Astrocyte (in vitro differentiated cells and primary cell): ENCODE measurements at regions not wholly inside any gene's neighbourhood (a gene's known extent, or its start where the extent isn't known, plus 50 kb on each side); places are given as distances from the start of the nearest gene placed in this dataset.

Experiments used
- DNase-seq: peaks from one replicate; pipeline ENCODE4 v3.0.0-alpha.2; 2010; ENCODE audit warnings: low read depth
- FAIRE-seq: peaks from 2 replicates; lab custom pipeline; 2011; peaks lifted over from hg19 to GRCh38; lab: Jason Lieb, UNC
- H2AFZ ChIP-seq: 2 replicates; pipeline ENCODE4 v1.6.0; 2012; ENCODE audit warnings: low read depth, low read length, inconsistent platforms
- H3K27ac ChIP-seq: 2 replicates; pipeline ENCODE4 v1.5.1; 2011; ENCODE audit warnings: low read depth, low read length, inconsistent platforms
- H3K27me3 ChIP-seq: 2 replicates; pipeline ENCODE4 v1.6.0; 2011; ENCODE audit warnings: low read length, inconsistent platforms; ENCODE audit not compliant: insufficient read depth
- H3K36me3 ChIP-seq: 2 replicates; pipeline ENCODE4 v1.5.1; 2011; ENCODE audit warnings: low read length, inconsistent platforms; ENCODE audit not compliant: insufficient read depth
- H3K4me1 ChIP-seq: 2 replicates; pipeline ENCODE4 v1.5.1; 2011; ENCODE audit warnings: low read length, inconsistent platforms; ENCODE audit not compliant: insufficient read depth
- H3K4me2 ChIP-seq: 2 replicates; pipeline ENCODE4 v1.6.0; 2012; ENCODE audit warnings: low read length, inconsistent platforms
- H3K4me3 ChIP-seq: 2 replicates; pipeline ENCODE4 v1.5.1; 2011; ENCODE audit warnings: low read depth, mild to moderate bottlenecking, low read length, inconsistent platforms; ENCODE audit not compliant: insufficient read depth
- H3K79me2 ChIP-seq: 2 replicates; pipeline ENCODE4 v1.6.0; 2012; ENCODE audit warnings: mild to moderate bottlenecking, low read length, inconsistent platforms; ENCODE audit not compliant: insufficient read depth
- H3K9ac ChIP-seq: 2 replicates; pipeline ENCODE4 v1.6.0; 2012; ENCODE audit warnings: mild to moderate bottlenecking, low read length, inconsistent platforms
- H3K9me3 ChIP-seq: 2 replicates; pipeline ENCODE4 v1.5.1; 2012; ENCODE audit warnings: low read depth, mild to moderate bottlenecking, low read length, inconsistent platforms; ENCODE audit not compliant: insufficient read depth
- H4K20me1 ChIP-seq: 2 replicates; pipeline ENCODE4 v1.6.0; 2012; ENCODE audit warnings: low read length, inconsistent platforms; ENCODE audit not compliant: insufficient read depth
- H3K27ac Mint-ChIP-seq: one replicate; pipeline ENCODE4 v1.8.0; 2021; ENCODE audit warnings: mild to moderate bottlenecking, mixed read lengths; ENCODE audit not compliant: unreplicated experiment
- H3K27me3 Mint-ChIP-seq: one replicate; pipeline ENCODE4 v1.8.0; 2021; ENCODE audit warnings: low read depth, mixed read lengths; ENCODE audit not compliant: unreplicated experiment
- H3K36me3 Mint-ChIP-seq: one replicate; pipeline ENCODE4 v1.8.0; 2021; ENCODE audit warnings: low read depth, mixed read lengths; ENCODE audit not compliant: unreplicated experiment
- H3K4me1 Mint-ChIP-seq: one replicate; pipeline ENCODE4 v1.8.0; 2021; ENCODE audit warnings: low read depth, mixed read lengths; ENCODE audit not compliant: unreplicated experiment
- H3K4me3 Mint-ChIP-seq: one replicate; pipeline ENCODE4 v1.8.0; 2021; ENCODE audit warnings: mild to moderate bottlenecking, moderate library complexity, mixed read lengths; ENCODE audit not compliant: unreplicated experiment
- H3K9me3 Mint-ChIP-seq: one replicate; pipeline ENCODE4 v1.8.0; 2021; ENCODE audit warnings: mild to moderate bottlenecking, mixed read lengths; ENCODE audit not compliant: unreplicated experiment
- CTCF ChIP-seq: IDR thresholded peaks from 2 replicates; pipeline ENCODE4 v1.5.1; 2011; ENCODE audit warnings: low read depth, mild to moderate bottlenecking, inconsistent platforms, low read length, moderate library complexity; ENCODE audit not compliant: insufficient read depth
- EZH2 ChIP-seq: IDR thresholded peaks from 2 replicates; pipeline ENCODE4 v1.6.1; 2012; ENCODE audit warnings: mild to moderate bottlenecking, low read length, inconsistent platforms; ENCODE audit not compliant: insufficient read depth

- no peak overlapping the region for H3K4me2 ChIP-seq
- Mint-ChIP-seq H3K27ac (no peak overlapping the region), H3K9me3 (no peaks in the 10 kb centered on the region), H3K4me1 (no peaks in the 10 kb centered on the region), H3K36me3 (no peaks in the 10 kb centered on the region), H3K27me3 (no peaks in the 10 kb centered on the region), H3K4me3 (no peak overlapping the region)
- no peak overlapping the region for H2AFZ ChIP-seq
- DNase-seq (no peak), FAIRE-seq (no peak)
- no peaks in the 10 kb centered on the region for H3K27me3 ChIP-seq
- H3K27ac ChIP-seq, result no peak overlapping the region
- H3K9me3 ChIP-seq, result no peaks in the 10 kb centered on the region
- TF ChIP-seq EZH2 (no peak), CTCF (no peak)
- no peaks in the 10 kb centered on the region for H3K79me2 ChIP-seq
- H3K9ac ChIP-seq, result no peak overlapping the region
- H3K4me3 ChIP-seq, result no peak overlapping the region
- no peaks in the 10 kb centered on the region for H3K36me3 ChIP-seq
- H4K20me1 ChIP-seq, result no peaks in the 10 kb centered on the region
- H3K4me1 ChIP-seq, result no peaks in the 10 kb centered on the region
Measured at GRCh38 chr18:30568333-30568732, 474.2 kb downstream of the DSC3 start.

GRCh38 chr18:30566877-30567276 is 475.7 kb downstream of the DSC3 start:
- DNase-seq (no peak), FAIRE-seq (no peak)
- Histone ChIP-seq H3K9me3 (no peaks in the 10 kb centered on the region), H4K20me1 (no peaks in the 10 kb centered on the region), H3K4me2 (no peak overlapping the region), H3K4me3 (no peak overlapping the region), H3K27ac (no peak overlapping the region), H3K27me3 (no peaks in the 10 kb centered on the region), H2AFZ (no peak overlapping the region), H3K36me3 (no peaks in the 10 kb centered on the region), H3K79me2 (no peaks in the 10 kb centered on the region), H3K4me1 (no peaks in the 10 kb centered on the region), H3K9ac (no peak overlapping the region)
- TF ChIP-seq CTCF (no peak), EZH2 (no peak)
- Mint-ChIP-seq H3K27me3 (no peaks in the 10 kb centered on the region), H3K27ac (no peak overlapping the region), H3K36me3 (no peaks in the 10 kb centered on the region), H3K9me3 (no peaks in the 10 kb centered on the region), H3K4me3 (no peak overlapping the region), H3K4me1 (no peaks in the 10 kb centered on the region)

GRCh38 chr18:30562231-30562630 is 480.3 kb downstream of the DSC3 start:
- no peaks in the 10 kb centered on the region for H3K27me3 Mint-ChIP-seq
- H3K4me1 ChIP-seq, result no peaks in the 10 kb centered on the region
- no peaks in the 10 kb centered on the region for H3K9me3 ChIP-seq
- no peaks in the 10 kb centered on the region for H3K36me3 Mint-ChIP-seq
- H3K27me3 ChIP-seq, result no peaks in the 10 kb centered on the region
- no peak overlapping the region for H3K27ac Mint-ChIP-seq
- H3K4me2 ChIP-seq, result no peak overlapping the region
- DNase-seq, result no peak
- H3K79me2 ChIP-seq, result no peaks in the 10 kb centered on the region
- H3K27ac ChIP-seq, result no peak overlapping the region
- no peak overlapping the region for H3K4me3 ChIP-seq
- H3K4me3 Mint-ChIP-seq, result no peak overlapping the region
- no peak overlapping the region for H3K9ac ChIP-seq
- H3K4me1 Mint-ChIP-seq, result no peaks in the 10 kb centered on the region
- no peaks in the 10 kb centered on the region for H4K20me1 ChIP-seq
- H3K9me3 Mint-ChIP-seq, result no peaks in the 10 kb centered on the region
- no peak overlapping the region for H2AFZ ChIP-seq
- H3K36me3 ChIP-seq, result no peaks in the 10 kb centered on the region
- no peak for FAIRE-seq
- TF ChIP-seq EZH2 (no peak), CTCF (no peak)
